IPS-NIHi7 (cell line): ENCODE measurements at regions not wholly inside any gene's neighbourhood (a gene's known extent, or its start where the extent isn't known, plus 50 kb on each side); places are given as distances from the start of the nearest gene placed in this dataset.
"Not testable (repeated sequence)": the region's sequence is repeated elsewhere in the genome, so short reads cannot be mapped to it uniquely, and the experiment has no call there.

Experiments
- DNase-seq: peaks from one replicate; pipeline ENCODE4 v3.0.0; 2012; ENCODE audit warnings: mixed read lengths; ENCODE audit errors: extremely low spot score

GRCh38 chr1:102821707-102822106 lies 286.6 kb downstream of the COL11A1 start:
- DNase-seq, result no peak

- no peak for DNase-seq
Measured at GRCh38 chr1:102800406-102800805, 307.9 kb downstream of the COL11A1 start.

DNA sequence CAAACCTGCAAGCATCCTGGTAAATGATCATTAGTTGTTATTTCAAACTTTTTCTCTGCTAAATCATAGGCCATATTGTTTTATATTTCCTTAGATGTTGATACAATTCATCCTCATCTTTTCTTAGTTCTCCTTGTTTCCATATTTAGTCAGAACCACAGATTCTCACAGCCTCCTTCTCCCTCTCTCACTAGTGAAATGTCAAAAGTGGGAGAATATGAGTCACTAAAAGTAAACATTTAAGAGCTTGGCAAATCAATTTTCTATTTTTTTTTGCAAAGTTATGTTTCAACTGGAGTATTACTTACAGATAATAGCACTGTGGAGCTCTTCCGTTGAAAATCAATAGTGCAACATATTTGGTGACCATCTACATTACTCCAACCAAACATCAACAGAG lies 308.8 kb downstream of the COL11A1 start:
- no peak for DNase-seq

DNA sequence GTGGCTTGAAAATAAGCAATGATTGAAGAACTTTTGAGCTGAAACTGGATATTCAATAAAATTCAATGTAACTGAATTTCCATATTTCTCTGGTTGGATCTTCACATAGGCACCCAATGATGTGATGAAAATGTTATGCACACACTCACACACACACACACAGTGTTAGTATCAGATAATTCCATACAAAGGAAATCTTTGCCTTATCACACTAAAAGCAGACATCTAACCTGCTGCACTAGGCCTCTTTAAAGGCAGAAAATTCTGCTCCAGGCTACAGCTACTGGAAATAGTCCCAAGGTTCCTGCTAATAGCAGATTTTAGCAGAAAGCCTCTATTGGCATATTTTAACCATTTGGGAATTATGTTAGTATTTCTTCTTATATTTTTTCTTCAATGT lies 309.6 kb downstream of the COL11A1 start:
- DNase-seq, result no peak

DNA sequence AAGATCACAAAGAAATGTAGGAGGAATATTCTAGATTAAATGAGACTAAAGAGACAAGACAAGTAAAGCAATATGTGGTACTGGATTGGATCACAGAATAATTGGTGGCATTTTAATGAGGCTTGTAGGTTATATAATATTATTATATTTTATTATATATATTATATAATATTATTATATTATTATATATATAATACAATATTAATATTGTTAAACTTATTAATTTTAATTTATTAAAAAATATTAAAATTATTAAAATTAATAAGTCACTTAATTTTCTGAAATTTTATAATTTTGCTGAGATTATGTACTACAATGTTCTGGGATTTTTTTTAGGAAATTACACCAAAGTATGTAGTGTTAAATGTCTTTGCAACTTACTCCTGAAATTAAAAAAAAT lies 311.9 kb downstream of the COL11A1 start:
- no peak for DNase-seq

DNA sequence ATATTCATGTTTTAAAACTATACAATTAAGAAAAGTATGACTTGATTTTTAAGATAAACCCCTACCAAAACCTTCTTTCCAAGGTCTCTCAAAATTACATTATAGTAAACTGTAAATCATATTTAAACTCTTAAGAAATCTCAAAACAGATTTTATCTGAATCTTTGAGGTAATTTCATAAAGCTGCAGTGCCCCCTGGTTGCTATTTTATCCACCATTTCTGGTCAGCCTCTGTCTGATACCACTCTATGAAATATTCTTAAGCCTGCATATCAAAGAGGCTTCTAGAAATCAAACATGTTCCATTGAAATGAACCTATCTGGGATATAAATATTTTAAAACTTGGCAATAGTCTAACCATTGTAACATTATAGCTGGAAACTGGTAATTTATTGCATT lies 317.3 kb downstream of the COL11A1 start:
- DNase-seq, result no peak

DNA sequence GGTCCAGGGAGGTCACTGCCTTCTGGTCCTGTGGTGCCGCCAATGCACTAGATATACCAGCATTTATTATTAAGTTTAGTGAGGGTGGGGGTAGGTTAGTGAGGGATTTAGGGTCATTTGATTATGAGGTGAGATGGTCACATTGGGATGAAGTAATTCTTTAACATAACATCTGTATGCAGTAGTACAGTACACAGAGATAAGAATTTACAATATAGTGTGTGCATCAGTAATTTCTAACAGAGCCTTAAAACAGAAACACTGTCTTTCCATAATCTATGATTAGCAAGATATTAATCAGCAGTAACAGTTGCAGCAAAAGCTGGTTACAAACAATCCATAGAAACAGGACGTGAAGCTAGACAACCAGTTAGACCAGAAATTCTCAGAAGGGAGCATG lies 318.4 kb downstream of the COL11A1 start:
- DNase-seq, result not testable (repeated sequence)

- DNase-seq, result no peak
Measured at GRCh38 chr1:102783487-102783886, 324.8 kb downstream of the COL11A1 start.

DNA sequence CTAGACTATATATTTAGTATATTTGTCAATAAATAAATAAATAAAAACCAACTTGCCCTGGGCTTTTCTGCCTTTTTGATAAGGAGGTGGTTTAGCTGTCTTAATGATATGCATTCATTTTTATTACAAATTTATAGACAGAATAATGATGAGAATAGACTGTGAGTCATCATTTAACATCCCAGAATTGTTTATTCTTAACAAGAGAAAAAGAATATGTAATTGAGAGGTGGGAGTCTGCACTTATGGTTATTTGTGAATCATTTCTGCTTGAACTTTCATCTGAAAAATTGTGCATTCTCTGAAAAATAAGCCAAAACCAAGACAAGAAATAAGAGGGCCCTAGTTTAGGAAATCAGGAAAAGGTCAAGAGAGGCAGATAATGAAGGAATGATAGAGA lies 326.2 kb downstream of the COL11A1 start:
- no peak for DNase-seq

- DNase-seq, result peak; percentile 57
Measured at GRCh38 chr1:102776071-102776470, 332.3 kb downstream of the COL11A1 start.

DNA sequence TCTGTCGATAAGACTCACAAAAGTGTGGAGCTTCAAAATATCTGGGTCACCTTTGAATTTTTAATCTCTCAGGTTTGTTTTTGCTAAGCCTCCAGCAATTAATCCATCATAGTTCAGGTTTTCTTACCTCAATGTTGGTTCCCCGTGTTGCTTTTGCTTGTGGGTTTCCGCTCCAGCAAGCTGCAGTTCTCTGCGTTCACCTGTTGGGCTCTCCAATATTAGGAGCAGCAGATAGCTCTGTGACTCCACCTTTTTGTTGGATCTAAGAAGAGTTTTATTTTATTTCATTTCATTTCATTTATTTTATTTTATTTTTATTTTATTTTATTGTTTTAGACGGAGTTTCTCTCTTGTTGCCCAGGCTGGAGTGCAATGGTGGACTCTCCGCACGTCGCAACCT lies 335.5 kb downstream of the COL11A1 start:
- peak; percentile 29 for DNase-seq

GRCh38 chr1:102758418-102758817 lies 349.9 kb downstream of the COL11A1 start:
- DNase-seq, result no peak

DNA sequence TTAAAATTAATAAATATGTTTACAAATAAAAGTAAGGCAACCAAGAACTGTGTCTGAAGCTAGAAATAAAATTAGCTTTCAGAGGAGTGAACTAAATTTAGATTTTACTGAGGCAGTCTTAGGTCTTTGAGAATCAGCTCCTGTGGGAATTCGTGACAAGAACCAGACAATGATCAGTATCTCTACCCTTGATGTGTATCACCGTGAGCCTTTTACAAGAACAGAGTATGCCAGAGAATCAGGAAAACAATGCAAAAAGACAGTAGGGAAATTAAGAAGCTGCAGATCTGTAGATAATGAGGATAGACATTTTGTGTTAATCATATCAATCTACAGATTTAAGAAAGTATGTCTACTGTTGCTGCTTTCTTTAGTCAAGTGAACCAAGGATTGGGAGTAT lies 351.0 kb downstream of the COL11A1 start:
- DNase-seq, result no peak

- no peak for DNase-seq
Measured at GRCh38 chr1:102751111-102751510, 357.2 kb downstream of the COL11A1 start.

DNA sequence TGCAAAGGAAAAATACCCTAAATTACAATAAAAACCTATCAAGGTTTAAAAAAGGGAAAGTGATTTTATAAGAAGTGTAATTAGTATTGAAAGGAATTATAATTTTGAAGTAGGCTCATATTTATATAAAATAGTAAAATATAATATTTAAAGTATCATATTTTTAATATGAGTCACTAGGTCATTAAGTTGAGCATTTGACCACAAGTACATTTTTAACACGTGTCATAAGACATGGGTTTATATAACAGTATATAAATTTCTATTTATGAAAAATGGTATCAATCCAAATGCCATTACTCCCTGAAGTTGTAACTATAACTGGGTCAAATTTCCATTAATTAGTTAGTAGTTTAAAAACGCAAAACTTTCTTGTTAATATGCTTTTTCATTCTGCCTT lies 365.9 kb downstream of the COL11A1 start:
- no peak for DNase-seq

GRCh38 chr1:102733491-102734236 lies 374.7 kb downstream of the COL11A1 start:
- DNase-seq, result no peak

DNA sequence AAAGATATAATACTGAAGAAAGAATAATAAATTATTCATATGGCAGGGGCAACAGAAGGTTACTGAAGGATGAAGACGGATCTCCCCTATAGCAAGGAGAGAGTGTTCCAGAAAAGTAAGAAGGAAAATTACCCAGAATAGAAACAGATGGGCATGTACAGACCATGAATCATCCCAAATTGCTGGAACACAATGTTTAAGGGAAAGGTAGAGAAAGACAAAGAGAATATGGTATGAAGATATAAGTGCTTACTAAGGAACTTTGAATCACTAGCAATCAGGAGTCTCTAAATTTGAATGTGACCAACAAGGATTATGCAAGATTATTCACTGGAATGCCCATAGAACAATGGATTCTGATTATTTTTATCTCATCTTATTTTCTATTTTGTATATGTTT lies 375.4 kb downstream of the COL11A1 start:
- no peak for DNase-seq

- DNase-seq, result no peak
Measured at GRCh38 chr1:102726417-102726816, 381.9 kb downstream of the COL11A1 start.

DNA sequence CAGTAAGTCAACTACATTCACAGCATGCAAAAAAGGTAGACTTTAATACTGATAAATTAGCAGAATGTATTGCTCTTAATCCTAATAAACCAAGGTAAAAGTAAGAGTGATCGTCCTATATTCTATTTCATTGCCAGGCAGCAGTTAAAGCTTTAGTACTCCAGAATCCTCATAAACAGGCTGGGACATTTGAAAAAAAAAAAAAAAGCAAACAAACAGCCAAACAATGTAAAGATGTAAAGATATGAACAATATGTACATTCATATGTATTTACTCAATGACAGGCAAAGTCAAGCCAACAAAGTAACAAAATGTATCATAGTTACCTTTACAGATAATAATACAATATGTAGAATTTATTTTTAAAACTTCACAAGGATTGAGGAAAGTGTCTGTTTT lies 383.6 kb downstream of the COL11A1 start:
- no peak for DNase-seq

GRCh38 chr1:102715150-102715549 lies 393.2 kb downstream of the COL11A1 start:
- no peak for DNase-seq

GRCh38 chr1:102699524-102699923 lies 408.8 kb downstream of the COL11A1 start:
- no peak for DNase-seq

DNA sequence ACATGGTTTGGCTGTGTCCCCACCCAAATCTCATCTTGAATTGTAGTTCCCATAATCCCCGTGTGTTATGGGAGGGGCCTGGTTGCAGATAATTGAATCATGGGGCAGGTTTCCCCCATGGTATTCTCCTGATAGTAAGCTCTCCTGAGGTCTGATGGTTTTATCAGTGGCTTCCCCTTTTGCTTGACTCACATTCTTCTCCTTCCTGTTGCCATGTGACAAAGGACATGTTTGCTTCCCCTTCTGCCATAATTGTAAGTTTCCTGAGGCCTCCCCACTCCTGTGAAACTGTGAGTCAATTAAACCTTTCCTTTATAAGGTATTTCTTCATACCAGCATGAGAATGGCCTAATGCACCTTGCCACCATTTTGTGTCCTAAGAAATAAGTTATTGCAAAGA lies 415.0 kb downstream of the COL11A1 start:
- no peak for DNase-seq

GRCh38 chr1:102691592-102692090 lies 416.7 kb downstream of the COL11A1 start:
- no peak for DNase-seq

- DNase-seq, result no peak
Measured at GRCh38 chr1:102687383-102687782, 420.9 kb downstream of the COL11A1 start.
